Neural cell (in vitro differentiated cells): ENCODE measurements at regions not wholly inside any gene's neighbourhood (a gene's known extent, or its start where the extent isn't known, plus 50 kb on each side); places are given as distances from the start of the nearest gene placed in this dataset.

Experiments
- MXI1 ChIP-seq: fragments of 450-650 bp; conservative IDR thresholded peaks from 2 replicates; pipeline ENCODE4 v1.6.1; 2014; ENCODE audit warnings: antibody characterized with exemption, mild to moderate bottlenecking; ENCODE audit not compliant: poor library complexity, severe bottlenecking
- TAF1 ChIP-seq: IDR thresholded peaks from 2 replicates; pipeline ENCODE4 v1.6.1; 2012; ENCODE audit warnings: low read depth
- TF ChIP-seq, protein P1 (sequence below): fragments of 450-650 bp; IDR thresholded peaks from 2 replicates; pipeline ENCODE4 v1.5.1; 2014; ENCODE audit warnings: antibody characterized with exemption, mild to moderate bottlenecking, moderate library complexity; ENCODE audit not compliant: poor library complexity, severe bottlenecking

DNA sequence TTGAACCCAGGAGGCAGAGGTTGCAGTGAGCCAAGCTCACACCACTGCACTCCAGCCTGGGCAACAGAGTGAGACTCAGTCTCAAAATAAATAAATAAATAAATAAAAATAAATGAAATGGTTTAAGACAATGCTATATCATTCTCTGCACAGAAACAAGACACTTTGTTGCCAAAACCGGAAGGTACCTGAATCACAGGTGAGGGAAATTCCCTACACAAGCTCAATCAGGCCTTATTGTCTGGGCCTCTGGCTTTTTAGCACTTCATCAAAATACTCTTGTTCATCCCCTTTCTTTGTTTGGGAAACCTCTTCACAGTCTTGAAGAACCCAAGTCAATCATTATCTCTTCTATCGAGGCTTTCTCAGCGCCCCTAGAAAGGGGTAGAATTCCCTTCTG is 166.1 kb upstream of the NPSR1 start:
- TF ChIP-seq, protein P1, sequence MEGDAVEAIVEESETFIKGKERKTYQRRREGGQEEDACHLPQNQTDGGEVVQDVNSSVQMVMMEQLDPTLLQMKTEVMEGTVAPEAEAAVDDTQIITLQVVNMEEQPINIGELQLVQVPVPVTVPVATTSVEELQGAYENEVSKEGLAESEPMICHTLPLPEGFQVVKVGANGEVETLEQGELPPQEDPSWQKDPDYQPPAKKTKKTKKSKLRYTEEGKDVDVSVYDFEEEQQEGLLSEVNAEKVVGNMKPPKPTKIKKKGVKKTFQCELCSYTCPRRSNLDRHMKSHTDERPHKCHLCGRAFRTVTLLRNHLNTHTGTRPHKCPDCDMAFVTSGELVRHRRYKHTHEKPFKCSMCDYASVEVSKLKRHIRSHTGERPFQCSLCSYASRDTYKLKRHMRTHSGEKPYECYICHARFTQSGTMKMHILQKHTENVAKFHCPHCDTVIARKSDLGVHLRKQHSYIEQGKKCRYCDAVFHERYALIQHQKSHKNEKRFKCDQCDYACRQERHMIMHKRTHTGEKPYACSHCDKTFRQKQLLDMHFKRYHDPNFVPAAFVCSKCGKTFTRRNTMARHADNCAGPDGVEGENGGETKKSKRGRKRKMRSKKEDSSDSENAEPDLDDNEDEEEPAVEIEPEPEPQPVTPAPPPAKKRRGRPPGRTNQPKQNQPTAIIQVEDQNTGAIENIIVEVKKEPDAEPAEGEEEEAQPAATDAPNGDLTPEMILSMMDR = no peak
- no peak for TF ChIP-seq TAF1
- no peak for TF ChIP-seq MXI1
